Hypothalamus (tissue), 51 donors: ENCODE measurements at regions not wholly inside any gene's neighbourhood (a gene's known extent, or its start where the extent isn't known, plus 50 kb on each side); places are given as distances from the start of the nearest gene placed in this dataset.
"Not testable (repeated sequence)": the region's sequence is repeated elsewhere in the genome, so short reads cannot be mapped to it uniquely, and the experiment has no call there.

Experiments
- DNase-seq, 51 donors: peaks; one replicate each; lab custom pipeline; 2025; lab: John Stamatoyannopoulos, UW

- DNase-seq, result no peak
These were observed 565.9 kb downstream of the ETS1 start for GRCh38 chr11:128021349-128022006.

GRCh38 chr11:128018692-128019091 is 568.7 kb downstream of the ETS1 start:
- no peak for DNase-seq

GRCh38 chr11:128005562-128005961 is 581.8 kb downstream of the ETS1 start:
- DNase-seq, result no peak

GRCh38 chr11:127998421-127998820 is 588.9 kb downstream of the ETS1 start:
- no peak for DNase-seq

- no peak for DNase-seq
These were observed 589.8 kb downstream of the ETS1 start for GRCh38 chr11:127997594-127997993.

GRCh38 chr11:127996825-127997224 is 590.5 kb downstream of the ETS1 start:
- no peak for DNase-seq

GRCh38 chr11:127995921-127996320 is 591.4 kb downstream of the ETS1 start:
- DNase-seq, result no peak

DNA sequence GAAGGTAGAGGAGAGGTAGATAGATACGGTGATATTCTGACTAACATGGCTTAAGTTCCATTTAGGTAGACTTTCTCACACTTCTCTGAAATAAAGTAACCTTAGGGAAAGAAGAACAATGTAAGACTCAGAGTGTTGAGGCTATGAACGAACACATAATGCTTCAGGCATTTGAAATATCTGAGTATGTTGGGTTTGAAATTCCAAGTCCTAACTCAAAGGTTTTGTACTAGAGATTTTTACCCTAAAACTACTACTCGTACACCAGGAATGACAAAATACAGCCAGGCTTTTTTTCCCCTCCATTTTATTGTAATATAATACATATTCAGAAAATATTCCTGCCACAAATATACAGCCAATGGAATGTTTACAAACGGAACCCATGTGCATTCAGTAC is 592.6 kb downstream of the ETS1 start:
- DNase-seq, result no peak

DNA sequence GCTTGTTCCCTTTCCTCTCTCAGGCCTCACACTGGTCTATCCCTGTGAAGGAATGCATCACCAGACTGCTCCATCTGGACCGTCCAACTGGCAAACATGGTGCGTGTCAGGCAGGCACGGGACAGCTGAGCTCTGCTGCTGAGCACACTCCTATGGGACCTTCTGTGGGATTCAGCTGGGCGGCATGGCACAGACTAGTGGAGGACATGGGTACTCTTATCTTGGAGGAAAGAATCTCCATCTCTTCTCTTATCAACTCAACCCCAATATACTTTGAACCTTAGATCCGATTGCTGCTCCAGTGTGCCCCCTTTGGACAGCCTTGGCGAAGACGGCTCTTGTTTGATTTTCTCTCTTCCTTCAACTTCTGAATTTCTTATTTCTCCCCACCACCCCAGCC is 593.6 kb downstream of the ETS1 start:
- DNase-seq, result no peak

- DNase-seq, result no peak
These were observed 594.1 kb downstream of the ETS1 start for GRCh38 chr11:127993281-127993680.

DNA sequence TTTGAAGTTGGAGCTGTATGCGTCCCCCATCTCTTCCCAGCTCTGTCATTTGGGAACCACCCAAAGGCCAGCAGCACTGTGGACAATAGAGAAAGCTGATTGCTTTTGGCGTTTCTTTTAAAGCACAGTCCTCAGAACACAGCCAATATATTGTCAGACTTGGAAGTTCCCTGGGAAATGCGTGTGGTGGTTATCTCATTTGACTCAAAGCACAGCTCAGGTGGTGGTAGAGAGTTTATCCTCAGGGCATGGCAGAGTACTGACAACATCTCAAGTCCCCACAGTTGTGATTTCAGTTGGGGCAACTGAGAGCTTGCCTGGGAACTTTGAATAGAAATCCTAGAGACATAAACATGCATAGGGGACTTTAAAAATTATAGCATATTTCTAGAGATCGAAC is 601.3 kb downstream of the ETS1 start:
- no peak for DNase-seq

DNA sequence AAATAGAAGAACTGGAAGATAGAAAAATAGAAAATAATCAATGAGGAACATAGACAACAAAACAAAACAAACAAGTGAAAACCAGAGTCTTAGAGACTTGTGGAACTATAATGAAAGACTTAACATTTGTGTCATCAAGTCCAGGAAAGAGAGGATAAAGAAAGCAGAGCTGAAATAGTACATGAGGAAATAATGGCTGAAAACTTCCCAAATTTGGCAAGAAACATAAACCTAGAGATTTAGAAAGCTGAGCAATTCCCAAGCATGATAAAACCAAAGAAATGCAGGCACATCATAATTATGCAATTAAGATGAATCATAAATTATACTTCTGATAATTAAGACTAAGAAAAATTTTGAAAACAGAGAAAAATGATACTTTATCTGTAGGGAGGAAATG is 614.5 kb downstream of the ETS1 start:
- no peak for DNase-seq

DNA sequence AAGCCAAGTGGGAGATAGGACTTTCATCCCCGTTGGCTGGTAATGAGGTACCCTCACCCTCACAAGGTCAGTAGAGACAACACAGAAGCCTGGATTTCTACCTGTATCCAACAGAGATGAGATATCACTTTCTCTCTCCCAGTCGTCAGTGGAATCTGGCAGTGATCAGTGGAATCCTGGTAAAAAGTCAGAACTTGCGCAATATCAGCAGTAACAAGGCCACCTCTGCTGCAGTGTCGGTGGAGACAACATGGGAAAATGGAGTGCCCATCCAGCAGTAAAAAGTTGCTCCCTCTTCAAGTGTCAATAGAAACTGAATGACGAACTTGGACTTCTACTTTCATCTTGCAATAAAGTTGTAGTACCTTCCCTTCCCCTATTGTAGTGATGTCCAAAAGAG is 615.9 kb downstream of the ETS1 start:
- no peak for DNase-seq

- no peak for DNase-seq
These were observed 620.5 kb downstream of the ETS1 start for GRCh38 chr11:127966821-127967220.

GRCh38 chr11:127965939-127966668 is 621.3 kb downstream of the ETS1 start:
- DNase-seq, result no peak

DNA sequence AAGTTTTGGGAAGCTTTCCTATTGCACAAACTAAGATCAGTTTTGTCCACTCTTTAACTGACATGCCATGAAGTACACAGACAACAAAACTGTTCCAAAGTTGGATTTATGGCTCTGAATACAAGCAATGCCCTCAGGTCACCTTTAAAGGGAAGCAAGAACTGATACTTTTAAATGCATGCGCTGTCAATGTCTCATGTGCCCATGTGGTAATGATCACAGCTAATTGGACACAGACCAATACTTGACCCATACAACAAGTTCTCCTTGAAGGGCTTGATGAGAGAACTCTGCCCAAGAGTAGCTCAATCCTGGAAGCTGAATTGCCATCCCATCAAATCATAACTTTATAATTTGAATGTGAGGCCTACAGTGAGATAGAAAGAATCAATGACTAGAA is 624.9 kb downstream of the ETS1 start:
- DNase-seq, result no peak

DNA sequence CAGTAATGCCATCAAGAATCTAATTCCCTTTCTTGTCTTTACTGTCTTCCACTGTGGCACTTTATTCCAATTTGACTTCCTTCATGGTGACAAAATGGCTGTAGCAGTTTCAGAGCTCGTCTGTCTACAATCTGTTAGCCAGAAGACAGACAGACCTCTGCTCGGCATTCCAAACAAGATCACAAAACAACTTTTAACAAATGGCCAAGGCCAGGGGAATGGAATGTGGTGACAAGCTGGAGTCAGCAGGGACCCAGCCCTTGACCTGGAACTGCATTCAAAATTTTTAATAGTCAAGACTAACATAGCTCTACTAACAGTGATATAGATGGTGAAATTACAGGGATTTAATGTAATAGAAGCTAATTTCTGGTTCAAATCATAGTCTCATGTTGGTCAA is 637.2 kb downstream of the ETS1 start:
- no peak for DNase-seq

DNA sequence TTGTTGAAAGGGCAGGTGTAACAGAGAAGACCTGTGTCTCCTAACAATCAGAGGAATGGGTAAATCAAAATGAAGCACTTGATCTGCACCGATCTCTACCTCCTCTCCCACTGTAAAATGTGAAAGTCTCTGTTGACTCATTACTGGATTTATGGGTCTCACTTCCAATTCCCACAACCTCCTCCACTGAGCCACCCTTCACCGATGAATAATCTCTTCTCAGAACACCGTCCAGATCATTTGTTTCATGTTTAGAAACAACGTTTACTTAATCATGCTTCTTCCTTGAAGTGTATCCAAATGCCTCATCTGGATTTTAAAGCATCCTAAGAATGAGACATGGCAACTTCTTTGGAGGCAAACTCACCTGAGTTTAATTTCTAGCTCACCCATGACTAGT is 643.6 kb downstream of the ETS1 start:
- no peak for DNase-seq

DNA sequence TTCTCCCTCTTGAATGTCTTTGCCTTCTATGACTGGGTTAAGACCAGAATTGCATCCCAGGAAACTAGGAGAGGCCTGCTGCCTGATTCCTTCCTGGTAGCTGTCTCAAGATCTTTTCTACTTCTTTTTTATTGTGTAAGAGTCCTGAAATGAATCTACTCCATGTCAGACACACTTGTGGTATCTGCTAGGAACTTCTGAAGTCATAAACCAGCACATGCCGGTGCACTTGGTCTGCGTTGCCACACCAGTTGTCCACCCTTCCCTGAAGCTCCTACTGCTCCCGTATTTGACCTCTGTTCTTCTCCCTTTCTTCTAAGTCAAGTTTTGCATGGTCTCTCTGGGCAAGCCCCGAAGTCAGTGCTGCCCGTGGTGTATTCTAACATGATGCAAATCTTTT is 644.2 kb downstream of the ETS1 start:
- DNase-seq, result no peak

- DNase-seq, result not testable (repeated sequence)
These were observed 645.8 kb downstream of the ETS1 start for GRCh38 chr11:127941554-127941953.

DNA sequence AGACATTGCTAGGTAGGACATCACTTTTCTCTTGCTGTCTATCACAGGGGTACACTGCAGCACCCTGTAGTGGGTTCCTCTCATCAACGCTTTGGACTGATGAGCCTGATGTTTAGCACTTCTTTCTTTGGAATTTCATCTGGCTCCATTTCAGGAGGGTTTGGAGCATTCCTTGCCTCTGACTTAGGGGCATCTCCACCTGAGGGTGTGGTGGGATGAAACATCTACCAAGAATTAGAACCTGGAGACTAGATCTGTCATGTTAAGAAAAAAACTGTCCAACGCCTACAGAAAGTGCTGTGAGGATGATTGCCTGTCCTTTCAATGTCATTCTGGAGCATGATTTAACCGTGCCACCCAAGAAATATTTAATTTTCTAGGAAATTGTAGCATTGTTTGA is 648.4 kb downstream of the ETS1 start:
- no peak for DNase-seq

- no peak for DNase-seq
These were observed 652.3 kb downstream of the ETS1 start for GRCh38 chr11:127935081-127935480.

DNA sequence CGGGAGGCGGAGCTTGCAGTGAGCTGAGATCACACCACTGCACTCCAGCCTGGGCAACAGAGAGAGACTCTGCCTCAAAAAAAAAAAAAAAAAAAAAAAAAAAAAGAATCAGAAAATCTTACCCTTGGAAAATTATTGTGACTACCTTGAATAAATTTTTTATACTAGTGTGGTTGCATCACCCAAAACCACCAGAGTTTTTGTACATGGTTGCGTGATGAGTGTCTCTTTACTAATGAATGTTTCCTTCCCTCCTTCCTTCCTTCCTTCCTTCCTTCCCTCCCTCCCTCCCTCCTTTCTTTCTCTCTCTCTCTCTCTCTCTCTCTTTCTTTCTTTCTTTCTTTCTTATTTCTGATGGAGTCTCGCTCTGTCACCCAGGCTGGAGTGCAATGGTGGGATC is 653.4 kb downstream of the ETS1 start:
- DNase-seq, result not testable (repeated sequence)
